Liver (tissue), 8 donors: ENCODE measurements at regions not wholly inside any gene's neighbourhood (a gene's known extent, or its start where the extent isn't known, plus 50 kb on each side); places are given as distances from the start of the nearest gene placed in this dataset.

Source experiments
- DNase-seq: peaks from one replicate; pipeline ENCODE4 v3.0.0-alpha.2; 2017; ENCODE audit warnings: low spot score
- H3K27ac ChIP-seq, 2 donors: one replicate each; pipeline ENCODE4 v1.7.0; 2013; ENCODE audit warnings: inconsistent platforms in 2 of 2, low read length in 2 of 2, control low read depth in 1 of 2, low read depth in 1 of 2, mild to moderate bottlenecking in 1 of 2
- H3K27me3 ChIP-seq, 4 donors: one replicate each; pipeline versions ENCODE4 v1.6.1 to v1.7.0; 2013; ENCODE audit warnings: low read length in 3 of 4, inconsistent platforms in 1 of 4, mild to moderate bottlenecking in 1 of 4, moderate library complexity in 1 of 4; ENCODE audit not compliant: control insufficient read depth in 4 of 4, insufficient read depth in 4 of 4
- H3K36me3 ChIP-seq, 4 donors: one replicate each; pipeline versions ENCODE4 v1.6.1 to v1.7.0; 2013; ENCODE audit warnings: low read length in 3 of 4, mild to moderate bottlenecking in 3 of 4, low read depth in 1 of 4, moderate library complexity in 1 of 4; ENCODE audit not compliant: control insufficient read depth in 4 of 4, insufficient read depth in 3 of 4
- H3K4me1 ChIP-seq, 4 donors: one replicate each; pipeline versions ENCODE4 v1.6.1 to v1.7.0; 2013; ENCODE audit warnings: low read length in 3 of 4, mild to moderate bottlenecking in 3 of 4, moderate library complexity in 1 of 4; ENCODE audit not compliant: control insufficient read depth in 4 of 4, insufficient read depth in 4 of 4
- H3K4me3 ChIP-seq, 3 donors: one replicate each; pipeline versions ENCODE4 v1.6.1 to v1.7.0; 2013; ENCODE audit warnings: low read length in 3 of 3, control low read depth in 1 of 3, low read depth in 1 of 3, mild to moderate bottlenecking in 1 of 3
- H3K9ac ChIP-seq, 2 donors: one replicate each; pipeline ENCODE4 v1.7.0; 2013; ENCODE audit warnings: low read length in 2 of 2, mild to moderate bottlenecking in 2 of 2, moderate library complexity in 2 of 2, control low read depth in 1 of 2, low read depth in 1 of 2
- H3K9me3 ChIP-seq, 4 donors: one replicate each; pipeline versions ENCODE4 v1.6.1 to v1.7.0; 2013; ENCODE audit warnings: low read length in 3 of 4; ENCODE audit not compliant: control insufficient read depth in 4 of 4
- CTCF ChIP-seq: fragments of 150-350 bp; IDR thresholded peaks from 2 replicates; pipeline ENCODE4 v1.5.1; 2017; ENCODE audit warnings: improper control_type of control experiment, low read depth, low read length; ENCODE audit not compliant: missing input control
- EGR1 ChIP-seq, 2 donors: IDR thresholded peaks; 2 replicates each; pipeline ENCODE4 v1.6.1; 2016 to 2018; ENCODE audit warnings: antibody characterized with exemption in 2 of 2, low read depth in 2 of 2
- FOXA1 ChIP-seq: IDR thresholded peaks from 2 replicates; pipeline ENCODE4 v1.6.1; 2016; ENCODE audit warnings: antibody characterized with exemption
- FOXA2 ChIP-seq: IDR thresholded peaks from 2 replicates; pipeline ENCODE4 v1.6.1; 2016; ENCODE audit warnings: antibody characterized with exemption
- GABPA ChIP-seq, 2 donors: IDR thresholded peaks in 1 of 2; conservative IDR thresholded peaks in 1 of 2; 2 replicates each; pipeline ENCODE4 v1.6.1; 2016; ENCODE audit warnings: antibody characterized with exemption in 2 of 2, mild to moderate bottlenecking in 1 of 2, moderate library complexity in 1 of 2
- HNF4A ChIP-seq, 2 donors: conservative IDR thresholded peaks; 2 replicates each; pipeline ENCODE4 v1.6.1; 2016; ENCODE audit warnings: antibody characterized with exemption in 2 of 2, mild to moderate bottlenecking in 2 of 2
- JUND ChIP-seq, 2 donors: IDR thresholded peaks; 2 replicates each; pipeline ENCODE4 v1.6.1; 2016; ENCODE audit warnings: antibody characterized with exemption in 2 of 2
- MAX ChIP-seq: IDR thresholded peaks from 2 replicates; pipeline ENCODE4 v1.6.1; 2016; ENCODE audit warnings: antibody characterized with exemption
- NR2F2 ChIP-seq: IDR thresholded peaks from 2 replicates; pipeline ENCODE4 v1.6.1; 2016; ENCODE audit warnings: antibody characterized with exemption
- RAD21 ChIP-seq, 2 donors: IDR thresholded peaks; 2 replicates each; pipeline ENCODE4 v1.6.1; 2016; ENCODE audit warnings: antibody characterized with exemption in 2 of 2, mild to moderate bottlenecking in 2 of 2
- REST ChIP-seq: IDR thresholded peaks from 2 replicates; pipeline ENCODE4 v1.6.1; 2016; ENCODE audit warnings: antibody characterized with exemption, mild to moderate bottlenecking
- SP1 ChIP-seq: IDR thresholded peaks from 2 replicates; pipeline ENCODE4 v1.6.1; 2018; ENCODE audit warnings: antibody characterized with exemption, mild to moderate bottlenecking
- TAF1 ChIP-seq: conservative IDR thresholded peaks from 2 replicates; pipeline ENCODE4 v1.6.1; 2016; ENCODE audit warnings: antibody characterized with exemption, mild to moderate bottlenecking
- YY1 ChIP-seq: IDR thresholded peaks from 2 replicates; pipeline ENCODE4 v1.6.1; 2016; ENCODE audit warnings: antibody characterized with exemption, mild to moderate bottlenecking
- ZBTB33 ChIP-seq: IDR thresholded peaks from 2 replicates; pipeline ENCODE4 v1.6.1; 2016; ENCODE audit warnings: antibody characterized with exemption
- WGBS: extraction: QIAGEN DNeasy Blood & Tissue Kit; methylation state at CpG from one replicate; pipeline ENCODE4 v1.1.7; 2013; 5-methylcytosine and 5-hydroxymethylcytosine counted together
- donor health status: healthy.
- donor health status: healthy.
- donor health status: healthy.
- donor health status: healthy.
- donor health status: healthy.

GRCh38 chr5:20572614-20573013 lies 584.6 kb upstream of the CDH18 start (continued):
- no peak for TF ChIP-seq ZBTB33
- TF ChIP-seq MAX = no peak
- no peak for TF ChIP-seq NR2F2
- no peak for TF ChIP-seq TAF1

GRCh38 chr5:20570486-20570885 lies 582.5 kb upstream of the CDH18 start:
- no peak overlapping the region for H3K4me3 ChIP-seq
- no peaks in the 10 kb centered on the region for H3K4me1 ChIP-seq
- TF ChIP-seq REST (no peak), NR2F2 (no peak), HNF4A (conservative IDR thresholded peaks at IDR 0.05) (no peak), GABPA (IDR thresholded peaks at IDR 0.05 in 1 of 2, conservative IDR thresholded peaks at IDR 0.05 in 1 of 2) (no peak)
- DNase-seq = no peak
- H3K36me3 ChIP-seq = no peaks in the 10 kb centered on the region
- no peaks in the 10 kb centered on the region for H3K9me3 ChIP-seq
- H3K9ac ChIP-seq = no peak overlapping the region
- H3K27me3 ChIP-seq = no peaks in the 10 kb centered on the region
- no peak overlapping the region for H3K27ac ChIP-seq

- no peak overlapping the region for H3K27ac ChIP-seq
- H3K9me3 ChIP-seq = no peaks in the 10 kb centered on the region
- H3K4me1 ChIP-seq = no peaks in the 10 kb centered on the region
- TF ChIP-seq EGR1 (IDR thresholded peaks at IDR 0.05; ENCODE audit: low read depth in 2 of 2) = no peak
- TF ChIP-seq CTCF = no peak
- TF ChIP-seq NR2F2 = no peak
- TF ChIP-seq SP1 = no peak
- no peak for TF ChIP-seq YY1
- no peak for TF ChIP-seq FOXA2
- TF ChIP-seq TAF1 = no peak
- no peak for TF ChIP-seq JUND (IDR thresholded peaks at IDR 0.05)
- TF ChIP-seq MAX = no peak
- TF ChIP-seq GABPA (IDR thresholded peaks at IDR 0.05 in 1 of 2, conservative IDR thresholded peaks at IDR 0.05 in 1 of 2) = no peak
- TF ChIP-seq RAD21 (IDR thresholded peaks at IDR 0.05) = no peak
- TF ChIP-seq FOXA1 = no peak
- H3K9ac ChIP-seq = no peak overlapping the region
- H3K4me3 ChIP-seq = no peak overlapping the region
- WGBS = 32% methylated on average over 4 of the region's 4 CpGs
- no peaks in the 10 kb centered on the region for H3K27me3 ChIP-seq
- H3K36me3 ChIP-seq = no peaks in the 10 kb centered on the region
- DNase-seq = no peak
Observed at GRCh38 chr5:20562544-20562943, 574.5 kb upstream of the CDH18 start.
